HG03342 (cell line): ENCODE measurements at regions not wholly inside any gene's neighbourhood (a gene's known extent, or its start where the extent isn't known, plus 50 kb on each side); places are given as distances from the start of the nearest gene placed in this dataset.
"Not testable (repeated sequence)": the region's sequence is repeated elsewhere in the genome, so short reads cannot be mapped to it uniquely, and the experiment has no call there.

ENCODE experiments used
- ATAC-seq: cut with Tn5 transposase; IDR thresholded peaks from one replicate; pipeline ENCODE4 v1.9.1; 2021; ENCODE audit warnings: mild to moderate bottlenecking, moderate library complexity; ENCODE audit not compliant: unreplicated experiment

DNA sequence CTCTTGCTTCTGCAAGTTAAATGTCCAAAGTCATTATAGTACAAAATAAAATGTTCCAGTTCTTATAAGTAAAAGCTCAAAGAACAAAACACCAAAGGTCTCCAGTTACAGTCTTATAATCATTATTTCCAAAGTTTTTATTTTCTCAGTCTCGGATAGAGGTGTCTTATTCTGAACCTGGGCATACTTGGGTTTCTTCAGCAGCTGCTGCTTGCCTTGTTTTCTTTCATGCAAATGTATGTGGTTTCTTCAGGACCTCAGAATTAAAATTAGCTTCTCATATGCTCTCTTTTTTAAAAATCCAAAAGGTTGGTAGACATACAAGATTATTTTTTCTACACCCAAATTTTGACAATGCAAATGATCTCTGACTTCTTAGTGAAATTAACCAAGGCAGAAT lies 383.0 kb downstream of the METTL4 start:
- ATAC-seq = no peak

GRCh38 chr18:2191180-2191790 lies 380.0 kb downstream of the METTL4 start:
- ATAC-seq = no peak

- ATAC-seq = no peak
Measured at GRCh38 chr18:2192562-2192961, 378.7 kb downstream of the METTL4 start.

DNA sequence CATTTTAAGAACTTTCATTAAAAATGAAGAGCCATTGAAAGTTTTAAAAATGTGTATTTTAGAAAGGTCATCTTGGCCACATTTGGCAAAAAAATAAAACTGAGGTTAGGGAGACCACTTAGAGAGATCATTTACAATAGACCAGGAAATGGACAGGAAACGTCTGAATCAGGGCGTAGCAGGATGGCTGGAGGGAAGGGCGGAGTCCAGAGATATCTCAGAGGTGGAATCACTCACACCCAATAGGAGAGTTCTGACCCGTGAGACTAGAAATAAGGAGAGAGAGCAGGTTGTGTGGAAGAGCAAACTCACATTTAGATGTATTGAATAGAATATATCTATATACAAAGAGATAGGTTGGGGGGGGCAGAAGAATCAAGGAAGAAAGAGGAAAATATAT lies 373.4 kb downstream of the METTL4 start:
- ATAC-seq = no peak

GRCh38 chr18:2199060-2199459 lies 372.2 kb downstream of the METTL4 start:
- no peak for ATAC-seq

- ATAC-seq = no peak
Measured at GRCh38 chr18:2201036-2201600, 370.2 kb downstream of the METTL4 start.

DNA sequence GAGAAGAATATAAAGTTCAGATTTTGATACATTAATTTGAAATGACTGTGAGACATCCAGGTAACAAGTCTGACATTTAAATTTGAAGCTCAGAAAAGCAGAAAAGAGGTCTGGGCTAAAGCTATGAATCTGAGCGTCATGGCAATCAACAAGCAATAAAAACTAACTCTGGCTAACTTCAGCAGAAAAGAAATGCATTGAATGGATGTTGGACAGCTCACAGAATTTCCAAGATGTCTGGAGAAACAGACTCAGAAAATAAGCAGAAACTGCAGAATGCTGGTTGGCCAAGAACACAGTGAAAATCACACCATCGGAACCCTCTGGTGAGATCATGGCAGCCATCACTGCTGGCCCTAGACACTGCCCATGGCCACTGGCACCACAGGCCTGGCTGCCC lies 366.6 kb downstream of the METTL4 start:
- ATAC-seq = no peak

- no peak for ATAC-seq
Measured at GRCh38 chr18:2207294-2207693, 364.0 kb downstream of the METTL4 start.

DNA sequence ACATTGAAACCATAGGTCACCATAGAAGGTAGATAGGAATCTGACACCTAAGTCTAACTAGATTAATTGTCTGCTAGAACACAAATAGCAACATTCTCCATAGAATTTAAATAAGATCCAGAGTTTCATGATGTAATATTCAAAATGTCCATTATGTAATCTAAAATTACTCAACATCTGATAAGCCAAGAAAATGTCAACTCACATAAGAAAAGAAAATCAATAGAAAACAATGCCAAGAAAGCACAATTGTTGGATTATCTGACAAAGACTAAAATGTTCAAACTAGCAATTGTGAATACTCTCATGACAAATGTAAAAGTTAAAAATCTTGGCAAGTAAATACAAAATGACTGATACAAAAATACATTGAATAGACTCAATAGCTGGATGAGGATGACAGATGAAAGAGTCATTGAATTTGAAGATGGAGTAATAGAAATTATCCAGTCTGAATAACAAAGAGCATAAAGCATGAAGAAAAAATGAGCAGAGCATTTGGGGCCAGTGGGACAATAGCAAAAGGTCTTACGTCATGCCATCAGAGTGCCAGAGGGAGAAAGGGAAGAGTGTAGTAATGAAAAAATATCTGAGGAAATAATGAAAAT lies 358.6 kb downstream of the METTL4 start:
- ATAC-seq = no peak

- no peak for ATAC-seq
Measured at GRCh38 chr18:2213905-2214304, 357.4 kb downstream of the METTL4 start.

DNA sequence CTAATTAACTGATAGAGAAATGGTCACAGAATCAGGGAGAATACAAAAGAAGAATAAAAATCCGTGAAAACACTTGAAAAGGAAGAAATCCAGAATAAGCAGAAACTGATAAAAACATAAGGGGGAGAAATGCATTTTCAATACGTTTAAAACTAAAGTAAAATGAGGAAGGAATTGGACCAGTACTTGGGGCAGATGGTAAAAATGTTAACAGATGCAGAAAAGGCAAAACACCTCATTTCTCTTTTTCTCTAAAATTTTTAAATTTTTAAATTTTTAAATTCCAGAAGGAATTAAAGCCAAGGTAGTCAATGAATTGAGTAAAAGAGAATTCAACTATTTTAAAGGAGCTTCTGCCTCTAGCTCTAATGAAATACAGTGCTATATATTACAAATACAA lies 353.9 kb downstream of the METTL4 start:
- no peak for ATAC-seq

GRCh38 chr18:2218101-2218500 lies 353.2 kb downstream of the METTL4 start:
- no peak for ATAC-seq

DNA sequence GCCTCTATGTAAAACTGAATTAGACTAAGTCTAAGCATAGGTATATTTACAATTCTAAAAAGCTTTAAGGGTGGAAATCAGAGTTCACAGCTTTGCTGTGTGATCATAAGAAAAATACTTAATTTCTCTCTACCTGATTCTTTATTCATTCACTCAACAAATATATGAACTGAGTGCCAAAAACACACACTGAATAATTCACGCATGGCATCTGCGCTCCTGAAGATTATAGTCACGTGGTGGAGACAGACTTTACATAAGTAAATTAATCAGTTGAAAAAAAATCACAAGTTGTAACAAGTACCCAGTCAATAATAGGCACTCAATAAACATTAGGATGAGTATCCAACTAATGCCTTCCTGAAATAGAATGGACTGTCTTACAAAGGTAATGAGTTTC lies 351.6 kb downstream of the METTL4 start:
- no peak for ATAC-seq

DNA sequence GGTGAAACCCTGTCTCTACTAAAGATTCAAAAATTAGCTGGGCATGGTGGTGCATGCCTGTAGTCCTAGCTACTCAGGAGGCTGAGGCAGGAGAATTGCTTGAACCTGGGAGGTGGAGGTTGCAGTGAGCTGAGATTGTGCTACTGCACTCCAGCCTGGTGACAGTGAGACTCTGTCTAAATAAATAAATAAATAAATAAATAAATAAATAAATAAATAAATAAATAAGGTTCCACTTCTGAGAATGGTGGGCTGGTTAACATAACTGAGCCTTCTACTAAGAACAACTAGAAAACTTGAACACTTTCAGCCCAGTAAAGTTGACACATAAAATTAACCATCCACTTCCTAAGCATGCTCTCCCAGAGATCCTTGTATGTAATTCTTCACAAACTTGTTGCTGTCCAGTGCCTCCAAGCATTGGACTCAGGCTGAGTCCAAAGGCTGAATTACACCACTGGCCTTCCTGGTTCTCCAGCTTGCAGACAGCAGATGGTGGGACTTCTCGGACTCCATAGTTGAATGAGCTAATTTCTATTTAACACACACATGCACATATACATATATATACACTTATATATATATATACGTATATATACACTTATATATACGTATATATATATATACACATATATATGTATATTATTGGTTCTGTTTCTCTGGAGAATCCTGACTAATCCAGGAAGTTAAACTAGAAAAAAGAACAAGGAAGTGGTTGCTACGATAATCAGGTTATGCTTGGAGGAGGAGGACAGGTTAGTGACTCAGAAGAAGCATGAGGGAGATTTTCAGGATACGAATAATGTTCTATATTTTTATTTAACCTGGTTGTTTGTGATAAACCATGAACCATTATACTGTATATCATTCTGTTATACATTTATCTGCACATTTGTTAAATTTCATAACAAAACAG lies 348.8 kb downstream of the METTL4 start:
- ATAC-seq = no peak

- no peak for ATAC-seq
Measured at GRCh38 chr18:2223449-2223848, 347.9 kb downstream of the METTL4 start.

GRCh38 chr18:2223849-2224248 lies 347.5 kb downstream of the METTL4 start:
- no peak for ATAC-seq

GRCh38 chr18:2236232-2236631 lies 335.1 kb downstream of the METTL4 start:
- no peak for ATAC-seq

GRCh38 chr18:2237706-2238105 lies 333.6 kb downstream of the METTL4 start:
- ATAC-seq = no peak

DNA sequence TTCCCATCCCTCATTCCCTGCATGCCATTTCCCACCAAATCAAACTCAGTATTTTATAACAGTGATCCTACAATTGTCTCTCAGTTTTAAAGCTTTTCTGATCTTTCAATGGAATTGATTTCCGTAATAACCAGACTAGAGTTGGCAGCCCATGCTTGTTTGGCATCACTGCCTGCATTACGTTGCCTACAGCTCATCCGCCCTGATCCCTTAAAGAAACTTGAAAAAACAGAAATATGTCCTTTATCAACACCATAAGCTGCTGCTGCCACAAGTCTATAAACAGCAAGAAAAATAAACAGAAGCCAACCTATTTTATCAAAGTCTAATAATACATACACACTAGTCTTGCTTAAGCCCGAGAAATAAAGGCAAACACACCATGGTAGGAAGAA lies 331.0 kb downstream of the METTL4 start:
- no peak for ATAC-seq

DNA sequence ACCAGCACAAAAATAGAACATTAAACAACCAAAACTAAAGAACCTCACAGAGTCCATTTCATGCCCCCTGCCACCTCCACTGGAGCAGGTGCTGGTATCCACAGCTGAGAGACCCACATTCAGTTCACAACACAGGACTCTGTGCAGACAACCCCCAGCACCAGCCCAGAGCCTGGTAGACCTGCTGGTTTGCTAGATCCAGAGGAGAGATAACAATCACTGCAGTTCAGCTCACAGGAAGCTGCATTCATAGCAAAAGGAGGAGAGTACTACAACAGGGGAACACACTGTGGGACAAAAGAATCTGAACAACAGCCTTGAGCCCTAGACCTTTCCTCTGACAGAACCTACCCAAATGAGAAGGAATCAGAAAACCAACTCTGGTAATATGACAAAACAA lies 326.7 kb downstream of the METTL4 start:
- ATAC-seq = no peak

- not testable (repeated sequence) for ATAC-seq
Measured at GRCh38 chr18:2247101-2247500, 324.2 kb downstream of the METTL4 start.

GRCh38 chr18:2254977-2255376 lies 316.3 kb downstream of the METTL4 start:
- no peak for ATAC-seq
